ENCODE measurements at regions not wholly inside any gene's neighbourhood (a gene's known extent, or its start where the extent isn't known, plus 50 kb on each side); places are given as distances from the start of the nearest gene placed in this dataset.

GRCh38 chr11:86119906-86120305, 51.0 kb upstream of the PICALM start:
- no peak for TF ChIP-seq EZH2 (IDR thresholded peaks at IDR 0.05)
- TF ChIP-seq POLR2AphosphoS5 (IDR thresholded peaks at IDR 0.05; ENCODE audit: borderline replicate concordance, low read depth, low read length): no peak
